ENCODE measurements at regions not wholly inside any gene's neighbourhood (a gene's known extent, or its start where the extent isn't known, plus 50 kb on each side); places are given as distances from the start of the nearest gene placed in this dataset.

GRCh38 chr7:98701372-98701771, 84.3 kb downstream of the NPTX2 start:
- TF ChIP-seq CTCF (IDR thresholded peaks at IDR 0.05; ENCODE audit: low read depth, low read length, missing control alignments): no peak
- no peak for DNase-seq (ENCODE audit: low read depth)
- H3K4me3 ChIP-seq (ENCODE audit: low read depth, low read length): no peak overlapping the region
- in situ Hi-C loops (cut with HindIII; ENCODE audit: low sequenced_read_pairs): no loop called here

GRCh38 chr7:98702021-98702420, 84.9 kb downstream of the NPTX2 start:
- no peak for DNase-seq (ENCODE audit: low read depth)
- no peak for TF ChIP-seq CTCF (IDR thresholded peaks at IDR 0.05; ENCODE audit: low read depth, low read length, missing control alignments)
- no peak overlapping the region for H3K4me3 ChIP-seq (ENCODE audit: low read depth, low read length)
- in situ Hi-C loops (cut with HindIII; ENCODE audit: low sequenced_read_pairs): no loop called here

GRCh38 chr7:98703916-98704315, 86.8 kb downstream of the NPTX2 start:
- in situ Hi-C loops (cut with HindIII; ENCODE audit: low sequenced_read_pairs): no loop called here
- no peak overlapping the region for H3K4me3 ChIP-seq (ENCODE audit: low read depth, low read length)
- DNase-seq (ENCODE audit: low read depth): no peak
- no peak for TF ChIP-seq CTCF (IDR thresholded peaks at IDR 0.05; ENCODE audit: low read depth, low read length, missing control alignments)

- H3K4me3 ChIP-seq (ENCODE audit: low read depth, low read length): no peak overlapping the region
- no peak for TF ChIP-seq CTCF (IDR thresholded peaks at IDR 0.05; ENCODE audit: low read depth, low read length, missing control alignments)
- no peak for DNase-seq (ENCODE audit: low read depth)
- in situ Hi-C loops (cut with HindIII; ENCODE audit: low sequenced_read_pairs): no loop called here
Measured at GRCh38 chr7:98705626-98706025, 88.5 kb downstream of the NPTX2 start.

- no peak overlapping the region for H3K4me3 ChIP-seq (ENCODE audit: low read depth, low read length)
- in situ Hi-C loops (cut with HindIII; ENCODE audit: low sequenced_read_pairs): no loop called here
- TF ChIP-seq CTCF (IDR thresholded peaks at IDR 0.05; ENCODE audit: low read depth, low read length, missing control alignments): no peak
- no peak for DNase-seq (ENCODE audit: low read depth)
Measured at GRCh38 chr7:98707076-98707475, 90.0 kb downstream of the NPTX2 start.

- in situ Hi-C loops (cut with HindIII; ENCODE audit: low sequenced_read_pairs): no loop called here
- no peak for DNase-seq (ENCODE audit: low read depth)
- no peak overlapping the region for H3K4me3 ChIP-seq (ENCODE audit: low read depth, low read length)
- no peak for TF ChIP-seq CTCF (IDR thresholded peaks at IDR 0.05; ENCODE audit: low read depth, low read length, missing control alignments)
Measured at GRCh38 chr7:98711945-98712344, 94.9 kb downstream of the NPTX2 start.

All from astrocyte of the cerebellum (primary cell).